HG03460 (cell line): ENCODE measurements at regions not wholly inside any gene's neighbourhood (a gene's known extent, or its start where the extent isn't known, plus 50 kb on each side); places are given as distances from the start of the nearest gene placed in this dataset.

Experiments used
- ATAC-seq: cut with Tn5 transposase; IDR thresholded peaks from one replicate; pipeline ENCODE4 v1.9.1; 2021; ENCODE audit not compliant: unreplicated experiment

GRCh38 chr1:55848906-55849305, 633.7 kb upstream of the USP24 start:
- ATAC-seq, result no peak

GRCh38 chr1:55846051-55846450, 630.9 kb upstream of the USP24 start:
- no peak for ATAC-seq

GRCh38 chr1:55844322-55844721, 629.2 kb upstream of the USP24 start:
- ATAC-seq, result no peak

- no peak for ATAC-seq
These were observed 624.5 kb upstream of the USP24 start for GRCh38 chr1:55839626-55840025.

- no peak for ATAC-seq
These were observed 624.1 kb upstream of the USP24 start for GRCh38 chr1:55839221-55839620.

- ATAC-seq, result no peak
These were observed 620.9 kb upstream of the USP24 start for GRCh38 chr1:55836086-55836485.

GRCh38 chr1:55833529-55834091, 618.4 kb upstream of the USP24 start:
- ATAC-seq, result no peak

- ATAC-seq, result no peak
These were observed 616.6 kb upstream of the USP24 start for GRCh38 chr1:55831759-55832158.

GRCh38 chr1:55828044-55828443, 612.9 kb upstream of the USP24 start:
- ATAC-seq, result no peak

GRCh38 chr1:55827350-55827749, 612.2 kb upstream of the USP24 start:
- no peak for ATAC-seq

GRCh38 chr1:55826381-55827080, 611.4 kb upstream of the USP24 start:
- ATAC-seq, result no peak

GRCh38 chr1:55825461-55825860, 610.3 kb upstream of the USP24 start:
- ATAC-seq, result no peak

- ATAC-seq, result no peak
These were observed 609.1 kb upstream of the USP24 start for GRCh38 chr1:55824251-55824640.

GRCh38 chr1:55823541-55824250, 608.5 kb upstream of the USP24 start:
- no peak for ATAC-seq

GRCh38 chr1:55822891-55823290, 607.7 kb upstream of the USP24 start:
- no peak for ATAC-seq

GRCh38 chr1:55821234-55821633, 606.1 kb upstream of the USP24 start:
- no peak for ATAC-seq

- ATAC-seq, result no peak
These were observed 605.3 kb upstream of the USP24 start for GRCh38 chr1:55820501-55820900.

- ATAC-seq, result no peak
These were observed 603.8 kb upstream of the USP24 start for GRCh38 chr1:55819011-55819410.

- ATAC-seq, result no peak
These were observed 601.6 kb upstream of the USP24 start for GRCh38 chr1:55816456-55817426.

GRCh38 chr1:55815745-55816455, 600.7 kb upstream of the USP24 start:
- no peak for ATAC-seq

- no peak for ATAC-seq
These were observed 599.8 kb upstream of the USP24 start for GRCh38 chr1:55814967-55815366.
